GM19324 (cell line): ENCODE measurements at regions not wholly inside any gene's neighbourhood (a gene's known extent, or its start where the extent isn't known, plus 50 kb on each side); places are given as distances from the start of the nearest gene placed in this dataset.
"Not testable (repeated sequence)": the region's sequence is repeated elsewhere in the genome, so short reads cannot be mapped to it uniquely, and the experiment has no call there.

Experiments
- ATAC-seq: cut with Tn5 transposase; IDR thresholded peaks from one replicate; pipeline ENCODE4 v1.9.1; 2021; ENCODE audit warnings: mild to moderate bottlenecking, moderate library complexity; ENCODE audit not compliant: unreplicated experiment, low FRiP score

DNA sequence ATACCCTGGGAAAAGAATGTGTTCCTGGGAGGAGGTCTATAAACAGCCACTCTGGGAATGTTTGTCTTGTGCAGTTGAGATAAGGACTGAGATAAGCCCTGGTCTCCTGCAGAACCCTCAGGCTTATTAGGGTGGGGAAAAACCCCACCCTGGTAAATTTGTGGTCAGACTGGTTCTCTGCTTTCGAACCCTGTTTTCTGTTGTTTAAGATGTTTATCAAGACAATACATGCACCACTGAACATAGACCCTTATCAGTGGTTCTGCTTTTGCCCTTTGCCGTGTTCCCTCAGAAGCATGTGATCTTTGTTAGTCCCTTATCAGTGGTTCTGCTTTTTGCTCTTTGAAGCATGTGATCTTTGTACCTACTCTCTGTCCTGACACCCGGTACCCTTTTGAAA, 956.0 kb downstream of the GRID1 start:
- ATAC-seq, result not testable (repeated sequence)

DNA sequence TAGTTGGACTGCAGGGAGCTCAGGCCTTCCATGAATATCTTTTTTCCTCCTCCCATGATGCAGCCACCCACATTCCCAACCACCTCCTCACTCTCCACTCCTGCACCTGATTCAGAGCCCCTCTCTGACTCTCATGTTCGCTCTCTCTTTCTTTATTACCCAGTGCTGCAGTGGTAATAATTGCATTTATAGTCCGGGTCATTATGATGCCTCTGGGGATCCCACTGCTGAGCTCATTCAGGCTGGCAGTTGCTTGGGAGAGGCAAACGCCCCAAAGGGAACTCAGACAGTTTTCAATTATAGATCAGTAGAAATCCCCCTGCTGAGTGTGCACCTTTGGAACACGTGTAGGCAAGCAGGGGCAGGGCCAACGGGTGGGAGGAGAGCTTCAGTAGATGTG, 953.0 kb downstream of the GRID1 start:
- ATAC-seq, result no peak

DNA sequence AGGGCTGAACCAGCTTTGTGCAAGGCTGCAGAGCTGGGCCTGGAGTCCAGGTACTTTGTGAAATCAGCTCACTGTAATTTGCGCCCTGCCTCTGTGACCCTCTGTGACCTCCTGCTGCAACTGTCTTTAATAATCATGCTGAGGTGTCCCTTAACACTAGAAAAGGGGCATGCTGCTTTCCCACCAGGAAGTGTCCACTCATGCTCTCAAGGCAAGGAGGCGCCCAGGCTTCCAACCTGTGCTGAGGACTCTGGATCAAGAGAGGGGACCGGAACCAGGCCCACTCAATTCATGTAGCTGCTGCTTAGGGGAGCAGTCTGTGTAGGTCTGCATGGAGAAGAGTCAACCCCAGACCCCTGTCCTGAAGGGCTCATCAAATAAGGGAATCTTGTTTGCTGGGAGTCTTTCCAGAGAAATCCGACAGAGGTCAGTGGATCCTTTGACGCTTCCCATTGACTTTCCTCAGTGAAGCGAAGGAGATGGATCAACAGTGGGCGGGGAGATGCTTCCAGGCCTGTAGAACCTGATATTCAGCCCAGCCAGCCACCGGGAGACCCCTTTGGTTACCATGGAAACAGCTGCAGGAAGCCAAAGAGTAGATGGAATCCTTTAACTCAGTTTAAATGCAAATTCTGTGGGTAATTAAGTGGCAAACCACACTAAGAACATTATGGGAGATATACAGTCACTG, 945.9 kb downstream of the GRID1 start:
- no peak for ATAC-seq

DNA sequence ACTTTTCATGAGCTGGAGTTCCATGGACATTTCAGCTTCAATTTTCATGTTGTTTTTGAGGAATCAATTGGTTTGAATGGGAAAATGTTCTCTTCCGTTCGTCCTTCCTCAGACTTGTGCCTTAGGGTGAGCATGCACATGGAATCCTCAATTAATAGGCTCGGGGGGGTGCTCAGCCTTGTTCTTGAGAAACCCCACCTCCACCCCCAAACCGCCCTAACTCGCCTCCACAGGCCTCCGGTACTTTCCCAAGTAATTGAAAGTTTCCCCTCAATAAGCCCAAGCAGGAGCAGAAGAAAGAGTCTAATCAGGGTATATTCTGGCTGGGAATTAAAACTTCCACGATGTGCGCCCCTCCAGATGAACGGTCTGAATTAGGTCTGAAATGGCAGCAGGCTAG, 945.2 kb downstream of the GRID1 start:
- ATAC-seq, result no peak

DNA sequence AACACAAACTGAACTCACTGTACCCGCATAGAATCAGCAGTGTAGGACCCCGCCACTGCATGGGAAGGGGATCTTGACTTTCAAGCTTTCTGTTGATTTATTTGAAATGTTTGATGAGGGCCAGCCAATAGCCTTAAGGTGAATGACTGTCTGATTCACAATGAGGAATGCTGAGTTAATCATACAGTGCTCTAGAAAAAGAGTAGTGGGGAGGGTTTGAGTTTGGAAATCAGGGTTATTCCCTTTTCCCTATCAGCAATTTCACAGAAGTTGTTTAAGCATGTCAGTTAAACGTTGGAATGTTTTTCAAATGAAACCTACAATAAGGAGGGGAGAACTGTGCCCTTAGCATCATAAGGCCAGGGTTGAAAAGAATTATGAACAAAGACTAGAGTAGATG, 937.5 kb downstream of the GRID1 start:
- no peak for ATAC-seq

DNA sequence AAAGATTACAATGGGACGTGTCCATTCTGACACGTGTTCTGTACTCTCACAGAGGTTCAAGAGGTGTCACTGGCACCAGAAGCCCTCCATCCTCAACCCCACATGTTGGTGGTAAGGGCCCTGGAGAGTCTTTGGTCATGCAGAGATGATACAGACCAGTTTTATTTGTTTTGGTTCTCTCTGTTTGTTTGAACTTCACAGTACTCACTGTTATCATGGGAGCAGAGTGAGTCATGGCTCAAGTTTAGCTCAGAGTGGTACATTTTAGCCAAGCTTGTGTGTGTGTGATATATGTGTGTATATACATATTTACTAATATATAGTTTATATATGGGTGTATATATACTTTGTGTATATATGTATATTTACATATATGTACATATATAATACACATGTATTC, 935.6 kb downstream of the GRID1 start:
- ATAC-seq, result no peak

DNA sequence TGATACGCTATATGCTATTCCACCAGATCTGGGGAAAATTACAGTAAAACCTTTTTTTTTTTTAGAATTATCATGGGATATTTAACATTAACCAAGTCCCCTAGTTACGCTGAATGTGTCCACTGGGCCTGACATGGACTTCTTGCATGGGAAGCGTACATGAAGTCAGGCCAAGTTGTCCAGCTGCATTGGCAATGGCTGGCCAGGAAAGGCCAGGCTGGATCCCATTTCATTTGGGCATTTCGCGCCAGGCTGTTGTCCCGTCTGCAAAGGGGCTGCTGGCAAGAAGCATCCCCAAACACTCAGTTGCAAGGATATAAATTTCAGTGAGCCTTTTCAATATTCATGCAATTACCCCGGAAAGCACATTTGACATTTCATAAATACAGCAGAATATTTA, 933.3 kb downstream of the GRID1 start:
- no peak for ATAC-seq

DNA sequence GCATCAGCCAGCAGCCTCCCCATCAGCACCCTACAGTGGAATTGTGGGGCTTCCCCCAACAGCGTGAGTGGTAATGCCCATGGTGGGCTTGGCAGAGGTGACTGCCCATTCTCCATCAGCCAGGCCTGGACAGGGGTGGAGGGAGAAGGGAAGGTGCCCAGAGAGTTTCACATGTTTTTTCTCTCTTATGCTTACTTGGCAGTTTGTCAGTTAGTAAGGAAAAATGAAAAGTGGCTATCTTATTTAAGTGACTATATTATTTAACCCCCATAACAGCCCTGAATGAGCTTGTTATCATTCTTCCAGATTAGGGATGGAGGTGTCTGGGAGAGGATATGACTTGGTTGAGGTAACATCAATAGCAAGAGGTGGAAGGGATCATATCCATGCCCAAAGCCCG, 921.7 kb downstream of the GRID1 start:
- ATAC-seq, result no peak

DNA sequence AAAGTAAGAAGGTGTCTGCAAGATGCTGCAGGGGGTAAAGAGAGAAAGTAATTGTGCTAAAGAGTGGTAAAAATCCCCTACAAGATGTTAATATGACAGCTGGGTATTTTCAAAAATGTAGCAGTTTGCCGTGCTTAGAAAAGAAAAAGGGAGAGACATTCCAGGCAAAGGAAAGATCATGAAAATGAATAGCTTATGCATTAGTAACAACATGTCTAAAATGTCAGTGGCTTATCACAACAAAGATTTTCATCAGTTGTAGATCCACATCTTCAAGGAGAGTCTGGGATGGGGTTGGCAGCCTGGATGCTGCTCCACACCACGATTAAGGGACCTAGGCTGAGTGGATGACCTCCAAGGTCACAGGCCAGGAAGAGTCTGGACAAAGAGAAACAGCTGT, 920.9 kb downstream of the GRID1 start:
- ATAC-seq, result no peak

DNA sequence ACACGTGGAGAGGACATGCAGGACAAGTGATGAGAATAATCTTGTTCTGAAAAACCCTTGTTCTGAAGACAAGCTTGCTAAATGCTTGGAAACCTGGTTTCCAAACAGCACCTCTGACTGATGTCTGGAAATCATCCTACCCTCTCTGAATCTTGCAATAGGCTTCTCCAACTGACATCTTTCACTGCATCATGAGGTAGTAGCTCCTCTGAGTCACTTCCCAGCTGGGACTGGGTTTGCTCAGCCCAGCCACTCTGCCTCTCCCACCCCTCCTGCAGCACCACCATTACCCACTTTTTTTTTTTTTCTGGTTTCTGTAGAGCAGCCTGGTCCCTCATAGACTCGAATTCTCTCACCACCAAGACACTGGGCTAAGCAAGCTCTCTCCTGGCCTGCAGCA, 919.8 kb downstream of the GRID1 start:
- no peak for ATAC-seq

DNA sequence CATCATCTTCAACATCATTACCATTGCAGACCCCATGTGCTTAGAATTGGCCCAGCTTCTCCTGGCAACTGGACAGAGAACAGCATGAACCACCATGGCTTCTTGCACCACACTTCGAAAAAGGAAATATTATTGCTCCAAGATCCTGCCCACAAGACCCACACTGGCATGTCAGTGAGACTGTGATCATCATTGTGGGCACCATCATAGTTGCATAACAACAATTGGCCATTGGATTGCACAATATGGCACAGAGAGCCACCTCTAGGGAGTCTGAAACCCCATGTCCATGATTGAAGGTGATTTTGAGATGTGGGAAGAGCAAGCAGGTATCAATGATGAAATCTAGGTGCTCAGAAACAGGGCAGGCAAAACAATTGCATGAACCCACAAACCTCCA, 918.9 kb downstream of the GRID1 start:
- ATAC-seq, result no peak

DNA sequence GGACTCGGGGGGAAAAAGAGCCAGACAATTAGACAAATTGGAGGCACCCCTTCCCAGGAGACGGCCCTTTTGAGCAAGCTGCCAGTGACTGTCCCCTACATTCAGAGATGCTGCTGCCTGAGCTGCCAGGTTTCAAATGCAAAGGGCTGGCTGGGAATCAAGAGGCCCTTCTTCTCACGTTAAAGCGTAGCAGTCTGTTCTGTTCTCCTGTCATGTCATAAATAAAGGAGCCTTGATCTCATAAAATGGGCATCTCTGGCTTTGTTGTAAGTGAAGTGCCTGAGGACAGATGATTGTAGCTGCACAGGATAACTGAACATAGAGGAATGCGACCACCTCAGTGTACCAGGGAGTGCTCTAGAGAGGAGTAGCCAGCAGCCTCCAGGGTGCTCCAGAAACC, 917.9 kb downstream of the GRID1 start:
- ATAC-seq, result no peak

DNA sequence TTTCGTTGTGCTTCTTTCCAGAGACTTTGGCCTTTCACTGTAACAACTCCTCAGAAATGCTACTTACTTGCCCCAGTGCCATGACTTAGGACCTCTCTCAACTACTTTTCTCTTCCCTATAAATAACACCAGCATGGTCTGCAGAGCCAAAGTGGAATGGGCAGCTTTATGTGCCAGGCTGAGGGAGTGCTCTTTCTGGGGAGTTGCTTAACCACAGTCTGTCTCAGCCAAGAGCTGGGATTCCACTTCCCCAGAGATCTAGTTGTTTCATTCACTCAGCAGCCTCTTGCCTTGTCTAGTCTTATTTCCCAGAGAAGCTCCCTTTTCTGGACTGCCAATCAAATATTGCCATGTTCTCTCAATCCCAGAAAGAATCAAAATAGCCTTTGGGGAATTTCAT, 912.2 kb downstream of the GRID1 start:
- no peak for ATAC-seq

DNA sequence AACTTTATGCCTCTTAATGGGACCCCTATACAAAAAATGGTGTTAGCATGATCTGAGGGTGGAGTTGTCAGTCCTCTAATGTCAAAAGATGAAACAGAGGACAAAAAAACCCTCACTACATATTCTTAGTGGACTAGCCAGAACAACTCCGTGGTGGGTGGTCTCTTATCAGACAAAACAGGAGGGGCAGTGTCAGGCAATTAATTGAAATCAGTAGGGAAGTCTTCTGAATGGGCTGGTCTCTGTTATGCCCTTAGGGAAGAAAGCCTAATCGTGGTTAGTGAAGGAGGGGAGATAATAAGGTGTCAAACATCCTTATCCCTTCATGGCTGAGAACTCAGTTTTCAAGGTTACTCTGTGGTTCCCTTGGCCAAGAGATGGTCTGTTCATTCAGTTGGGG, 909.4 kb downstream of the GRID1 start:
- no peak for ATAC-seq

DNA sequence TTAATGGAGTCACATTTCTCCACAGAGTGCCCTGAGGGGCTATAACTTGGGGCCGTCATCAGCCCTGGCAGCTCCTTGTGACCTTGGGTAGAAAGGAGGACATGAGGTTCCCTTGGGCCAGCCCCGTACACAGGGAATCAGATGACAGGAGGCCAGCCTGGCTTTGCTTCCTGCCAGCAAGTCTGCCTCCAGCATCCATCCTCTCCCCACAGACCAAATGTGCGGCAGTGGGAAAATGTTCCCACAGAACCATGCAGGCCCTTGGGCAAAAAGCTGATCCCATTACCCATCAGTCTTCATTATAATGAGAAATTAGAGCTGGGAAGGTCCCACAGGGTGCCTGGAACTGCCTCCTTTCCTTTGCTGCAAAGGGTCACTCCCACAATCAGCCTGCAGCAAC, 908.3 kb downstream of the GRID1 start:
- no peak for ATAC-seq

DNA sequence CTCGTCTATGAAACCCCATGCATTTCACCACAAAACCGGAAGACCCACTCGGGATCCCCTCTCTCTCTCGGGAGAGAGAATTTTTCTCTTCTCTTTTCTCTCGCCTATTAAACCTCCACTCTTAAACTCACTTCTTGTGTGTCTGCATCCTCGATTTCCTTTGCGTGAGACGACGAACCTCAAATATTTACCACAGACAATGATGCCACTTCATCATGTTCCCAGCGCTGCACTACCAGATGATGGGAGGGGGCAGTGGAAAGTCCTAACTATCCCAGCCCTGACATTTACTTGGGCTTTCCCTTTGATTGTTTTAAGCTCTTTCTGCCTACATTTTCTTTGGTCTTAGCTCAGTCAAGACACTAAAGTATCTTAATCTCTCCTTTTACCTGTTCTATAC, 906.7 kb downstream of the GRID1 start:
- ATAC-seq, result no peak

DNA sequence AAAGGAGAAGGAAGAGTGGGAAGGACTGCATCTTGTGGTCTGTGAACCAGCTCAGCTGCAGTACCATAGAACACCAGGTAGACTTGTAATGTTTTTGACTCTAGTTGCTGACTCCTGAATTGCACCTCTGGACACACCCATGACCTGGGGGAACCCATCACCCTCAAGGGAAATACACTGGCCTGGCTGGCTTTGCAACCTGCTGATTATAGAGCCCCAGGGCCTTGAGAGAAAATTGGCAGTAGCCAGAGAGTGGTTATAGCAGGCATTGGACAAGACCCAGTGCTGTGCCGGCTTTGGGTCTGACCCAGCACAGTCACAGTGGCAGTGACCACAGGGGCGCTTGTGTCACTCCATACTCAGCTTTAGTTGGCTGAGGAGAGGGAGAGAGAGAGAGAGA, 902.3 kb downstream of the GRID1 start:
- ATAC-seq, result no peak

DNA sequence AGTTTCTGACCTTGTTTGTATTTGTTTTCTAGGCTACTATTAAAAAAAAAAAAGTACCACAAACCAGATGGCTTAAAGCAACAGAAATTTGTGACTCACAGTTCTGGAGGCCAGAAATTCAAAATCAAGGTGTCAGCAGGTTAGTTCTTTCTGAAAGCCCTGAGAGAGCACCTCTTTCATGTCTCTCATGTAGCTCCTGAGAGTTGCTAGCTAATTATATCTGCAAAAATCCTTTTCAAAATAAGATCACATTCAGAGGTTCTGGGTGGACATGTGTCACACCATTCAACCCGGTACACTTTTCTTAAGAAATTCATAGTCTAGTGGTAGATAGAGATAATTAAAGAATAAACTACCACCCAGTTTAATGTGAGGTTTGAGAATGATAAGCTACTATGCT, 888.6 kb downstream of the GRID1 start:
- ATAC-seq, result no peak

DNA sequence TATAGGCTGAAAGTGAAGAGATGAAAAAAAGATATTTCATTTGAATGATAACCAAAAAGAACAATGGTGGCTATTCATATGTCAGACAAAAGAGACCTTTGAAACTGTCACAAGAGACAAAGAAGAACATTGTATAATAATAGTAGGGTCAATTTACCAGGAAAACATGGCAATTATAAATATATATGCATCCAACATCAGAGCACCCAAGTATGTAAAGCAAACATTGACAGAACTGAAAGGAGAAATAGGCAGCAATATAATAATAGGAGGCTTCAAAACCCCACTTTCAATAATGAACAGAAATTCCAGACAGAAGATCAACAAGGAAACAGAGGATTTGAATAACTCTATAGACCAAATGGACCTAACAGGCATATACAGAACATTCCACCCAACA, 876.2 kb downstream of the GRID1 start:
- no peak for ATAC-seq

DNA sequence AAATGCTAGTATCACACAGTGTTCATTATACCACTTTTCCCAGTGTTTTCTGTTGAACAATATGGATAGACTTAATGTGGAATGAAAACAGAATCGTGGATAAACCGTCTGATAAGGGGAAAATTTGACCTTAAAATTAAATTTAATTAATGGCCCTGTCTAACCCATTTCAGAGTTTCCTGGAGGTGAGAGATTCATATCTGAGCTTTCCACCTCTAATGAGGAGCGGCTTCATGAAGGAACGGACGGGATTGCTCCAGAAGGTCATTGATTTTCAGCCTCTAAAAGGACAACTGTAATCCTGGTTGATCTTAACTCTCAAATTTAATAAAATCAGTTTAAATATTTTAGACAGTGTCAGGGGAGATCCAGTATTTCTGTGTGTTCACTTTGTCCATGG, 874.9 kb downstream of the GRID1 start:
- no peak for ATAC-seq

DNA sequence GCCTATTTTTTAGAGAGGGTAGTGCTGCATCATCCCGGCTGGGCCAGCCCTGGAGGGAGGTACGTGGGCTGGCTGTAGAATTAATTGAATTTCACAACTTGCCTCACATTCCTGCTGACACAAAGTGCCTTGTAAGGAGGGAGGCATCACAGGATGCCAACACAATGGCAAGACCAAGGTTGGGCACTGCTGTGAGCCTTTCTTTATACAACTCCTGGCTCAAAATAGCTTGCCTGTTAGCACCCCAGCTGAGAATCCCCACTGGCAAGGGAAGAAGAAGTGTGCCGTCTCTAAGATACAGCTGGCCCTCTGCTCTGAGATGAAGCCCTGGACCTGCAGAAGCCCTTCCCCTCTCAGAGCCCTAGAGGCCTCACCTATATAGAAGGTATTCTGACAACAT, 873.9 kb downstream of the GRID1 start:
- no peak for ATAC-seq

DNA sequence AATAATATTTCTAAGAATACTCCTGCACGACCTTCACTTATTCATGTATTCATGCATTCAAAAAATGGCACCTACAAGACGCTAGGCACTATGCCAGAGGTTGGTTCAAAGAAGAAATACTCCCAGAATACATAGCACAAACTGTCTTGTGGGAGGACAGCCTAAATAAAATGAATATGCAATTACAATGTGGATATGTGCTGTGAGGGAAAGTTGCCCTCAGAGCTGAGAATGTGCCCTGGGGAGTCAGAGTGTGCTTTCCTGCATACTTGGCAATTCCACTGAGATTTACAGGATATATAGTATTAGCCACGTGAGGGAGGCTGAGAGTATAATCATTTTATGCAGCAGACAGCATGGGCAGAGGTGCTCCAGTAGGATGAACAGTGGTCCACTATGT, 872.9 kb downstream of the GRID1 start:
- no peak for ATAC-seq

DNA sequence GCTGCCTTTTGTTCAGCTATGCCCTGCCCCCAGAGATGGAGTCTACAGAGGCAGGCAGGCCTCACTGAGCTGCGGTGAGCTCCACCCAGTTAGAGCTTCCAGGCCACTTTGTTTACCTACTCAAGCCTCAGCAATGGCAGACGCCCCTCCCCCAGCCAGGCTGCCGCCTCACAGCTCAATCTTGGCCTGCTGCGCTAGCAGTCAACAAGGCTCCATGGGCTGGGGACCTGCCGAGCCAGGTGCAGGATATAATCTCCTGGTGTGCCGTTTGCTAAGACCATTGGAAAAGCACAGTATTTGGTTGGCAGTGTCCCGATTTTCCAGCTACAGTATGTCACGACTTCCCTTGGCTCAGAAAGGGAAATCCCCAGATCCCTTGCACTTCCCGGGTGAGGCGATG, 862.0 kb downstream of the GRID1 start:
- ATAC-seq, result not testable (repeated sequence)
